Large intestine (tissue), 3 donors: ENCODE measurements at regions not wholly inside any gene's neighbourhood (a gene's known extent, or its start where the extent isn't known, plus 50 kb on each side); places are given as distances from the start of the nearest gene placed in this dataset.
A peak's percentile ranks its signal among the peaks of the same experiment; 100 is the strongest.

Source experiments
- DNase-seq, 2 donors: peaks; one replicate each; pipeline versions ENCODE4 v3.0.0 to v3.0.0-alpha.2; 2013
- H3K27ac ChIP-seq: one replicate; pipeline ENCODE4 v1.5.1; 2013; ENCODE audit warnings: low read length
- H3K27me3 ChIP-seq: 2 replicates; pipeline ENCODE4 v1.6.1; 2013; ENCODE audit warnings: low read length; ENCODE audit not compliant: control insufficient read depth, insufficient read depth
- H3K36me3 ChIP-seq: 2 replicates; pipeline ENCODE4 v1.6.1; 2013; ENCODE audit warnings: low read length; ENCODE audit not compliant: control insufficient read depth, insufficient read depth
- H3K4me1 ChIP-seq: one replicate; pipeline ENCODE4 v1.6.1; 2013; ENCODE audit warnings: low read length; ENCODE audit not compliant: control insufficient read depth, insufficient read depth
- H3K4me3 ChIP-seq: one replicate; pipeline ENCODE4 v1.5.1; 2013; ENCODE audit warnings: low read length
- H3K9me3 ChIP-seq: one replicate; pipeline ENCODE4 v1.6.1; 2013; ENCODE audit warnings: mild to moderate bottlenecking, low read depth, low read length, moderate library complexity; ENCODE audit not compliant: control insufficient read depth
- WGBS: methylation state at CpG from one replicate; pipeline ENCODE4 v1.1.5; 2013; ENCODE audit warnings: low lambda C conversion rate; ENCODE audit not compliant: insufficient coverage; 5-methylcytosine and 5-hydroxymethylcytosine counted together

DNA sequence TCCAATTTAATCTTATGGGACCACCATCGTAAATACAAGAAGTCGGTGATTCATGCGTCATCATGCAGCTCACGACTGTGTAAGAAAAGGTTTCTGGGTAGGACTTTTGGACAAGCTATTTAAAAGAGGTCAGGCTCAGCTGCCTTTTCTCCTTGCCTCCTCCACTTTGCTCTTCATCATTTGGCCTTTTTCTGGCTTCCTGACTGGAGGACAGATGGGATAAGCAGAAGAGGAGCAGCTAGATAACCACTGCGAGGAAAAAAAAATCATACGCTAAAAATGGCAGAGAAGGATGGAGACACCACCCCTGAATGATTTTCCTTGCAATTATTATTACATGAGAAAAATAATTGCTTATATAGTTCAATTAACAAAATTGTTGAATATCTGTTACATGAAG lies 294.3 kb upstream of the FSTL5 start:
- Histone ChIP-seq H3K9me3 (no peaks in the 10 kb centered on the region), H3K4me3 (no peak overlapping the region), H3K27me3 (no peaks in the 10 kb centered on the region), H3K27ac (no peak overlapping the region), H3K4me1 (no peaks in the 10 kb centered on the region), H3K36me3 (no peaks in the 10 kb centered on the region)
- WGBS, result 90% methylated on average over 2 of the region's 6 CpGs
- DNase-seq, result no peak

DNA sequence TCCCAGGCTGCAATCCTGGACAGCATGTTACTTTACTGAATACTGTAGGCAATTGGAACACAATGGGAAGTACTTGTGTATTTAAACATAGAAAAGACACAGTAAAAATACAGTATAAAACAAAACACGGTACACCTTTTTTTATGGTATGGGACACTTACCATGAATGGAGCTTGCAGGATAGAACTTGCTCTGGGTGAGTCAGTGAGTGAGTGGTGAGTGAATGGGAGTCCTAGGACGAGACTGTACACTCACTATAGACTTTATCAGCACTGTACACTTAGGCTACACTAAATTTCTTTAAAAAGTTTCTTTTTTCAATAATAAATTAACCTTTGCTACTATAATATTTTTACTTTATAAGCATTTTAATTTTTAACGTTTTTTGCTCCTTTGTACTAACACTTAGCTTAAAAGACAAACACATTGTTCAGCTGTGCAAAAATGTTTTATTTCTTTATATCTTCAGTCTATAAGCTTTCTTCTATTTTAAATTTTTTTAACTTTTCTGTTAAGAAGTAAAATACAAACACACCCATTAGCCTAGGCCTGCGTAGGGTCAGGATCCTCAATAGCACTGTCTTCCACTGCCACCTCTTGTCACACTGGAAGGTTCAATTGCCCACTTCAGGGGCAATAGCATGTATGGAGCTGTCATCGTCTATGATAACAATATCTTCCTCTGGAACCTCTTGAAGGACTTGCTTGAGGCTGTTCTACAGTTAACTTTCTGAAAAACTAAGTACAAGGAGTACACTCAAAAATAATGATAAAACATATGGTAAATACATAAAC lies 293.5 kb upstream of the FSTL5 start:
- Histone ChIP-seq H3K27me3 (no peaks in the 10 kb centered on the region), H3K4me3 (no peak overlapping the region), H3K27ac (no peak overlapping the region), H3K9me3 (no peaks in the 10 kb centered on the region), H3K36me3 (no peaks in the 10 kb centered on the region), H3K4me1 (no peaks in the 10 kb centered on the region)
- no peak for DNase-seq
- 81% methylated on average over 2 of the region's 5 CpGs for WGBS

DNA sequence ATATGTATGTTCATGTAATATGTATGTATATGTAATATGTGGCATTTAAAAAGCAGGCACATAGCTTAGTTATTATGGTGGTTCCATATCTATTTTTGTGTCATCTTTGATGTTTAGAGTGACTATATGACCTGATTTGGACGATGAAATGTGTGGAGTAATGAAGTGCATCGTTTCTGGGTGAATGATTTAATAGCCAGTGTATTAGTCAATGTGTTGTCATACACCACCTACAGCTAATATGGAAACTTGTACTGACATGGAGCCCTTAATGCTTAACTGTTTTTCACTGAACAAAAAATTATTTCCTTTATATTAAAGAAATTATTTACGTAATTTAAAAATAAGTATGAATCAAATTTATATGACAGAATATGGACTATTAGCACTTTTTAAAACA lies 292.3 kb upstream of the FSTL5 start:
- 100% methylated on average over 1 of the region's 3 CpGs for WGBS
- Histone ChIP-seq H3K27me3 (no peaks in the 10 kb centered on the region), H3K27ac (no peak overlapping the region), H3K4me3 (no peak overlapping the region), H3K4me1 (no peaks in the 10 kb centered on the region), H3K9me3 (no peaks in the 10 kb centered on the region), H3K36me3 (no peaks in the 10 kb centered on the region)
- no peak for DNase-seq

DNA sequence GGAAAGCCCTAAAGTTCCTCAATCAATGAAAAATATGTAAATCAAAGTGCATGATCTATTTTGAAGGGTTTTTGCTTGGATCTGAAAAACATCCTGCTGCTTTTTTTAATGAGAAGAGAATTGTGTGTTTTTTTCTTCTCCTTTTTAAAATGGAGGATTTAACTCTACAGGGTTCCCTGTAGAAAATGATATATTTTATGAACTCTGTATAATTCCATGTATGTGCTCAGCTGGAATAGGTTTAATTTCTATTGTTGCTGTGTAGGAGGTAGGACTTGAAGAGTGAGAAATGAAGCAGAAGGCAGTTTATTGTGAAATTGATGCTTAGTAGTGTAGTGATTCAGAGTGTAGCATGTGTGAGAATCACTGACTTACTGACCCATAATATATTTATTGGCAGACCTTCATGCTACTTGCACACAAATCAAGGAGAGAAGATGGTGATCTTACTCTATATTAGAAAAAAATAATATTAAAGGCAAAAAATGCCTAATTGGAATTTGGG lies 286.8 kb upstream of the FSTL5 start:
- H3K4me3 ChIP-seq, result no peak overlapping the region
- H3K4me1 ChIP-seq, result no peaks in the 10 kb centered on the region
- no peaks in the 10 kb centered on the region for H3K27me3 ChIP-seq
- no peak for DNase-seq
- H3K27ac ChIP-seq, result no peak overlapping the region
- no peaks in the 10 kb centered on the region for H3K36me3 ChIP-seq
- H3K9me3 ChIP-seq, result no peaks in the 10 kb centered on the region

DNA sequence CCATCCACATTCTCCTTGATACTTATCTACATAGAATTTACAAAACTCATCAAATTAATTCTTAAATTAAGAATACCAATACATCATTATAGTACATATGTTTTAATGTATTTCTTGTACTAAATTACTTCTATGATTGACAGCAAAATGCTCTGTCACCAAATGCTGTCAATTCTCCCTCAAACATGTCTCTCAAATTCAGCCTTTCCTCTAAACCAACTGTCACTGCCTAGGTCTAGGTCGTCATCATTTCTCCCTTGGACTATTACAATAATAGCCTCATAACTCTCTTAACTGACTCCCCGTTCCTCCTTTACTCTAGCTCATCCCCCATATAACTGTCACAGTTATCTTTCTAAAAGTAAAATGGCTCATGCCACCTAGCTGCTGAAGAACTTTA lies 279.7 kb upstream of the FSTL5 start:
- Histone ChIP-seq H3K9me3 (no peaks in the 10 kb centered on the region), H3K36me3 (no peaks in the 10 kb centered on the region), H3K27ac (no peak overlapping the region), H3K27me3 (no peaks in the 10 kb centered on the region), H3K4me1 (no peaks in the 10 kb centered on the region), H3K4me3 (no peak overlapping the region)
- DNase-seq, result no peak
- no CpG with 5 or more reads among the region's 2 CpGs for WGBS

DNA sequence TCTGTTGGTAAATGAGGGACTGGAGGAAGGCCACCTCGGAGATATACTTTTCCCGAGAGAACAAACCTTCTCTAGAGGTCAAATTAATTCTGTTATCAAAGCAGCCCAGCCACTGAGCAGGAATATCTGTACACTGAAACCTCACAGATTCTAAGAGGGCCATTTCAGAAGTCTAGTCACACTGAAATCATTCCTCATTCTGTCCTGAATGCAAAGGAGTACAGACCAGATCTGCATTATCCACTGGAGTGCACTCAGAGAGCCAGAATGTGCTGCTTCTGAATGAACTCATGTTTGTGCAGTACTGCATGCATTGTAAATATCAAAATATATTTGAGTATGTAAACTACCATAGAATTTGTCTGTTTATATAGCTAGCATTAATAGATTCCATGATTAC lies 278.3 kb upstream of the FSTL5 start:
- Histone ChIP-seq H3K27me3 (no peaks in the 10 kb centered on the region), H3K4me1 (no peaks in the 10 kb centered on the region), H3K4me3 (no peak overlapping the region), H3K36me3 (no peaks in the 10 kb centered on the region), H3K9me3 (no peaks in the 10 kb centered on the region), H3K27ac (no peak overlapping the region)
- DNase-seq, result no peak
- no CpG with 5 or more reads among the region's 2 CpGs for WGBS

DNA sequence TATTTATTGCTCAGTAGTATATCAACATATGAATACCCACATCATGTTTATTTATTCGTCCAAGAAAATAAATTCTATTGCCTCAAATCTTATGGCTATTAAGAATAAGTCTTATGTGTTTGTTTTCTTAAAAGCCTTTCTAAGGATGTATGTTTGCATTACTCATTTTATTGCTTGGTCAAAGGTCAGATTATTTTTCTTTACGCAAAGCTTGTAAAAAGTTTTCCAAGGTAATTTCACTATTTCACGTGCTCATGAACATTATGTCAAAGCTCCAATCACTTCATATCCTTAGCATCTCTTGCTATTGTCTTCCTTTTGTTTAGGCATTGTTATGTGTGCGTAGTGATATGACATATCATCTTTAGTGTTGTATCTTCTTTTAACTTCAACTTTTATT lies 258.5 kb upstream of the FSTL5 start:
- Histone ChIP-seq H3K4me3 (no peak overlapping the region), H3K27me3 (no peaks in the 10 kb centered on the region), H3K36me3 (no peaks in the 10 kb centered on the region), H3K9me3 (no peaks in the 10 kb centered on the region), H3K4me1 (no peaks in the 10 kb centered on the region), H3K27ac (no peak overlapping the region)
- DNase-seq, result peak; percentile 19 to 80
- 29% methylated on average over 3 of the region's 4 CpGs for WGBS

DNA sequence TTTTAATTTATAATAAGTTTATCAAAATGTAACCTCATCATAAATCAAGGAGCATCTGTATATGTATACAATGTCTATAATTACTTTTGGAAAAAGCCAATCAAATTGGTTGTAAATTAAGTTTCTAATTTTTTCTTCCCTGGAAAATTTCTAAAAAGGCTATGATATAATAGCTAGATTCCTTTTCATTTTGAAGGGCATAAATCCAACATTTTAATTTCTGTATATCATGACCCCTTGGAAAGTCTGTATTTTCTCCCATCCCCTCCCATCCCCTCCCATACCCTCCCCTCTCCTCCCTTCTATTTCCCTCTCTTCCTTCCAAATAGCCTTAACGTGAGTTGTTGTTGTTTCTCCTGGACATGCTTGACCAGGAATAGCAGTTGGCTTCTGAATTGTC lies 247.1 kb upstream of the FSTL5 start:
- Histone ChIP-seq H3K4me3 (no peak overlapping the region), H3K36me3 (no peaks in the 10 kb centered on the region), H3K27ac (no peak overlapping the region), H3K4me1 (peaks cover 12% of the 10 kb centered on the region), H3K9me3 (peaks cover 5% of the 10 kb centered on the region), H3K27me3 (no peaks in the 10 kb centered on the region)
- no CpG with 5 or more reads among the region's 1 CpG for WGBS
- no peak for DNase-seq

DNA sequence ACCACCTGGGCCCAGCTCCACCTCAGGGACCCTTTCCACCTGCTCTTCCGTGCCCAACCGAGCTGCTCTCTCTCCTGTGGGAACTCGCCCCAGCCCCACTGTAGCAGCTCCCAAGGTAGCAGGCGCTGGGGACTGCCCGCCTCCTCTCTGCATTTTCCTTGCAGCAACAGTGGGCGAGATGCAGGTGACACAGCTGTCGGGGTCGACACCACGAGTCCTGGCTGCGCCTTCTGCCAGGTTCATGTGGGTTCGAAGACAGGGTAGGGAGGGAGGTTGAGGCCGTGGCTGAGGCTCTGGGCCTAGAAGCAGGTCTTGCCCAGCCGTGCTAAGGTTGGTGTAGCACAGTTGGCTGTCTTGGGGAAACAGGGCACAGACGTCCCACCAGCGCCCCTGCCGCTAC lies 245.2 kb upstream of the FSTL5 start:
- peaks cover 10% of the 10 kb centered on the region for H3K9me3 ChIP-seq
- H3K36me3 ChIP-seq, result no peaks in the 10 kb centered on the region
- no peaks in the 10 kb centered on the region for H3K27me3 ChIP-seq
- H3K4me3 ChIP-seq, result no peak overlapping the region
- no peak for DNase-seq
- no peak overlapping the region for H3K27ac ChIP-seq
- peaks cover 12% of the 10 kb centered on the region for H3K4me1 ChIP-seq
- WGBS, result no CpG with 5 or more reads among the region's 16 CpGs

DNA sequence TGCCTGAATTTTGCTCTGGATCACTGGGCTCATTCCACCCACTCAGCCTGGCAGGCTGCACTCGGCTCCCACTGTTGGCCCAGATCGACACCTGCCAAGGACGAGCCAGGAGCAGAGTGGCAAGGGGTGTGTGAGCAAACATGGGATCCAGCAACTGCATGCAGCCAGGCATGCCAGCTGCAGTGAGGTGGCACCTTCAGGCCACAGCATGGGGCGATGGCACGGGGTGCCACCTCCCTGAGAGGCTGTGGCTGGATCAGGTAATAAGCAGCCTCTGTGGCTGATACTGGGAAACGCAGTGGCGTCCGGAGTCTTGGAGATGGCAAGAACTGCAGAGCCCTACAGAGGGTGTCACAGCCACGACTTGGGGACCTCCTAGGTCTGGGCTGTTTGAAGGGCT lies 244.5 kb upstream of the FSTL5 start:
- DNase-seq, result no peak
- Histone ChIP-seq H3K36me3 (no peaks in the 10 kb centered on the region), H3K27me3 (no peaks in the 10 kb centered on the region), H3K4me1 (peaks cover 12% of the 10 kb centered on the region), H3K9me3 (peaks cover 10% of the 10 kb centered on the region), H3K27ac (no peak overlapping the region), H3K4me3 (no peak overlapping the region)
- WGBS, result no CpG with 5 or more reads among the region's 9 CpGs
